ENCODE measurements at regions not wholly inside any gene's neighbourhood (a gene's known extent, or its start where the extent isn't known, plus 50 kb on each side); places are given as distances from the start of the nearest gene placed in this dataset.
"Not testable (repeated sequence)": the region's sequence is repeated elsewhere in the genome, so short reads cannot be mapped to it uniquely, and the experiment has no call there.

GRCh38 chr4:66554826-66555225 is 884.5 kb upstream of the EPHA5 start:
- no peak for DNase-seq (ENCODE audit: low spot score)

DNA sequence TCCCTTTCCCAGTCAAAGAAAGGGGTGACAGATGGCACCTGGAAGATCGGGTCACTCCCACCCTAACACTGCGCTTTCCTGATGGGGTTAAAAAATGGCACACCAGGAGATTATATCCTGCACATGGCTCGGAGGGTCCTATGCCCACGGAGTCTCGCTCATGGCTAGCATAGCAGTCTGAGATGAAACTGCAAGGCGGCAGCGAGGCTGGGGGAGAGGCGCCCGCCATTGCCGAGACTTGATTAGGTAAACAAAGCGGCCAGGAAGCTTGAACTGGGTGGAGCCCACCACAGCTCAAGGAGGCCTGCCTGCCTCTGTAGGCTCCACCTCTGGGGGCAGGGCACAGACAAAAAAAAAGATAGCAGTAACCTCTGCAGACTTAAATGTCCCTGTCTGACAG is 875.0 kb upstream of the EPHA5 start:
- DNase-seq (ENCODE audit: low spot score): not testable (repeated sequence)

GRCh38 chr4:66544281-66544680 is 874.0 kb upstream of the EPHA5 start:
- DNase-seq (ENCODE audit: low spot score): no peak

GRCh38 chr4:66539745-66540144 is 869.5 kb upstream of the EPHA5 start:
- no peak for DNase-seq (ENCODE audit: low spot score)

DNA sequence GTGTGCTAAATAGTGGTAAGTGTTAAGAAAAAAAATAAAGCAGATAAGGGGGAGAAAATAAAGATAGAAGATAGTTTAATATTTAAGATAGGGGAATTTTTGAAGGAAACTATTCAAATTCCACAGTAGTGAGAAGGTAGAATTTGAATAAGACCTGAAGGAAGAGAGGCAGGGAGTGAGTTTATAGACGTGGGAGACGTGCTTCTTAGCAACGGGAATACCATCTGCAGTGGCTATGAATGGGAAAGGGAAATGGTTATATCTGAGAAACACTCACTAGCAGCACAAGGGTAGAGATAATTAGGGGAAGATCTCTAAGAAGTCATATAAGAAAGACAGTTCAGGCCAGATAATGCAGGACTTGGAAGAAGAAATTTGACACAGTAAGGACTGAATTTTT is 854.5 kb upstream of the EPHA5 start:
- no peak for DNase-seq (ENCODE audit: low spot score)

GRCh38 chr4:66522244-66522643 is 852.0 kb upstream of the EPHA5 start:
- DNase-seq (ENCODE audit: low spot score): no peak

GRCh38 chr4:66516940-66517339 is 846.7 kb upstream of the EPHA5 start:
- DNase-seq (ENCODE audit: low spot score): no peak

- no peak for DNase-seq (ENCODE audit: low spot score)
Observed at GRCh38 chr4:66506985-66507384, 836.7 kb upstream of the EPHA5 start.

- no peak for DNase-seq (ENCODE audit: low spot score)
Observed at GRCh38 chr4:66501997-66502396, 831.7 kb upstream of the EPHA5 start.

GRCh38 chr4:66490729-66491128 is 820.4 kb upstream of the EPHA5 start:
- no peak for DNase-seq (ENCODE audit: low spot score)

DNA sequence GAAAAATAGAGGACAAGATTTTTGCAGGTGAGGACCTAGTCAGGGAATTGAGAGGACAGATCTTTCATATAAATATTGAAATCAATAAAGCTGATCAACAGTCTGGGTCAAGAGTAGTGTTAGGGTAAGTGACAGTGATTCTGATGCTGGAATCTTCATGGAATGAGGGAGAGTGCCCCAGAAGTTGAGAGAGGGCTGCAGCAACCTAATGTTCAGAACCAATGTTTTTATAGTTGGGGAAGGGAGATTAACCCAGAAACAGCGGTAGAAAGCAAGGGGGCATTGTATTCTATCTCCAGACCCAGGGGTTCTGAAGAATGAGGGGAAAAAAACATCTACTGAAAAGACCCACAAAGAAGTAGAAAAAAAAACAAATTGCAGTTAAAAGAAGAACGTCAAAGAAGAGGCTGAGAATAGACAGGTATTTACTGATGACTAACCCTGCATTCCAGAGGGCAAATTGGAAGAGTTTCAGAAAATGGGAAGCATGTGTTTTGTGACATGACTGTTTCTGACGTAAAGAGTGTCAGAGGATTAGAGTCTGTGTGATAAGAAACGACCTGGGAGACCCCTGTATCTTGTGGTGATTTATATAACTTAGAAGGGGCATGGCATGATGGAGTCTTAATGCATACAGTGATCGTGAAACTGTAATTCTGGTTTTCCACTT is 819.6 kb upstream of the EPHA5 start:
- DNase-seq (ENCODE audit: low spot score): peak; percentile 7

- no peak for DNase-seq (ENCODE audit: low spot score)
Observed at GRCh38 chr4:66489370-66489769, 819.1 kb upstream of the EPHA5 start.

DNA sequence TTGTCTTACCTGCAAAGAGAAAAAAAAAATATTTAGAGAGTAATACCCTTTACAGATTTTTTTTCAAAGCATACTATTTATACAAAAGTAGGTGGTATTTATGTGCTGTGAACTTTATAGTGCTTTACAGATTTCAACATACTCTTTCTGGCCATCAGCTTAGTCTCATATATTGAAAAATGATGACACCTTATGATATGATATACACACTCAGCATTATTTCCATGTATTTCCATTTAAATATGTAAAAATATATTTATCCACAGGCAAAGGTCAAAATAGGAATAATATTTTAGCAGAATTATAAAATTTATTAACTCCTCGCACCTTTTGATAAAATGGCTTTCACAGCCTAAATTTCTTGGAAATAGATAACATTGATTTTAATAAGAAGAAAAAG is 815.8 kb upstream of the EPHA5 start:
- no peak for DNase-seq (ENCODE audit: low spot score)

DNA sequence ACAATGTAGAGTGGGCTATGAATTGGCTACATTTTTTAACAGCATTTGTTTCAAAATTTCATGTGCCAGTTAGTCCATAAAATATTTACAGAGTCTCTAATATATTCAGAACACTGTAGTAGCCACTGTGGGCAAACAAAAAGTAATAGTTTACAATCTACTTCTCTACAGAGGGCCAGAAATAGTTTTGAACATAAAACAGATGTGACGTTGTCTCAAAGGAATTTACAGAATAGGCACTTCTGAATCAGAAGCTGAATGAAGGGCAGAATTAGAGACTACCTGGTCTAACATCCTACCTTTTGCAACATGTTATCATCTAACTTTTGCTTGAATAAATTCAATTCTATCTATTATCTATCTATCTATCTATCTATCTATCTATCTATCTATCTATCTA is 811.9 kb upstream of the EPHA5 start:
- DNase-seq (ENCODE audit: low spot score): no peak

DNA sequence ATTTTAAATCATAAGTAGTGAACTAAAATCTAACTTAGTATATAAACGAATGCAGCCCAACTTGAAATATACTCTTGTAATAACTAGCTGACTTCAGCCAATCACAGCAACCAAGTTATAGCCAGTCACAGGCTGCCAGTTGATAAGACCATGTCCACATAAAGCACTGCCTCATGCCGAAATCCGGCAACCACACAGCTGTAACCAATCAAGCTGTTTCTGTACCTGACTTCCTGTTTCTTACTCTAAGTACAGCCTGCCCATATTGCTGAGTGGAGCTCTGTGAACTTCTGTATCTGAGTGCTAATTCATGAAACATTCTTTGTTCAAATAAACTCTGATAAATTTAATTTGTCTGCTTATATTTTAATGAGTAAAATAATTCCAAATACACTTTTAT is 805.3 kb upstream of the EPHA5 start:
- DNase-seq (ENCODE audit: low spot score): no peak

DNA sequence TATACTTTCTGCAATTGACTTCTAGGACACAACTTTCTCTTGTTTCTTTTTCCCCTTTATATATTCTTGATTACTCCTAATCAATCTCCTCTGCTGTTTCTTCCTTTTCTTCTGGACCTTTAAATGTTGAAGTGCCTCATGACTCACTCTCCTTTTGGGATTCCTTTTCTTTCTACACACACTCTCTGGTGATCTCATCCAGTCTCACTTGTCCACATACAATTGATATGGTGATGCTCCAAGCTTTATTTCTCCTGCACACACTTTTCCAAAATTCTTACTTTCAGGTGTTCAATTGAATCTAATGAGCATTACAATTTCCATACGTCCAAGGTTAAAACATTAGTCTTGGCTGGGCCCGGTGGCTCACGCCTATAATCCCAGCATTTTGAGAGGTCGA is 794.8 kb upstream of the EPHA5 start:
- DNase-seq (ENCODE audit: low spot score): peak; percentile 7

DNA sequence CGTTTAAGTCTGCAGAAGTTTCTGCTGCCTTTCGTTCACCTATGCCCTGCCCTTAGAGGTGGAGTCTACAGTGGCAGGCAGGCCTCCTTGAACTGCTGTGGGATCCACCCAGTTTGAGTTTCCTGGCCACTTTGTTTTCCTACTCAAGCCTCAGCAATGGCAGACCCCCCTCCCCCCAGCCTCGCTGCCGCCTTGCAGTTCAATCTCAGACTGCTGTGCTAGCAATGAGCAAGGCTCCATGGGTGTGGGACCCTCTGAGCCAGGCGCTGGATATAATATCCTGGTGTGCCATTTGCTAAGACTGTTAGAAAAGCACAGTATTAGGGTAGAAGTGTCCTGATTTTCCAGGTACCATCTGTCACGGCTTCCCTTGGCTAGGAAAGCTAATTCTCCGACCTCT is 792.6 kb upstream of the EPHA5 start:
- not testable (repeated sequence) for DNase-seq (ENCODE audit: low spot score)

DNA sequence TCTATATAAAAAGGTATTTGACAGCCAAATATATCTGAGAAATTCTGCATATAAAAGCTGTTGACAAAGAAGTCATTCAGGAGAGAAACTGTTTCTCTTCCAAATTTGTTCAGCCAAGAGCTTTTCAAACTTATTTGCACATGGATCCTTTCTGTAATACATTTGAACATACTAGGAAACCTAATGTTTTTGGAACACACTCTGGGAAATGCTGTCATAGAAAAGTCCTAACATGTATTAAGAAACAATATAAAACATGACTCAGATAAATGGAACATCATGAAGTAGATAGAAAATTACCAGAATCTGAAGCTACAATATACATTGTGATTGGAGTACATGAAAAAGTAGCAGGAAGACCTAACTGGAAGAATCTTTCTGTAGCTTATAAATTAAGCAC is 781.5 kb upstream of the EPHA5 start:
- DNase-seq (ENCODE audit: low spot score): no peak

DNA sequence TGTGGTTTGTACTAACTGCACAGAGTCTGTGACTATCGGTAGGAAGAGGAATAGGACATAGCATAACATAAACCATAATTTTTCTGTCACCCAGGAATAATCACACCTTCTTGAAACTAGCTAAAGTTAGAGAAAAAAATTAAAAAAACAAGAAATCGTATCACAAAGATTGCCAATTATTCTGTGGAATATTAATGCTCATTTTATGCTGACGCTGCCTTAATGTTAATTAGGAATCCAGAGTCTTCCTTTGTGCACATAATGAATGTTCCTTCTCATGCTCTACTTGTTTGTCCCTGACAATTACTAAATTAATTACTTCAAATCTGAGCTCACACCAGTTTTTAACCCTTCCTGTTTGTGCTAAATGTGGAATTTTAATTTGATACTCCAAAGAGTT is 772.7 kb upstream of the EPHA5 start:
- DNase-seq (ENCODE audit: low spot score): no peak

DNA sequence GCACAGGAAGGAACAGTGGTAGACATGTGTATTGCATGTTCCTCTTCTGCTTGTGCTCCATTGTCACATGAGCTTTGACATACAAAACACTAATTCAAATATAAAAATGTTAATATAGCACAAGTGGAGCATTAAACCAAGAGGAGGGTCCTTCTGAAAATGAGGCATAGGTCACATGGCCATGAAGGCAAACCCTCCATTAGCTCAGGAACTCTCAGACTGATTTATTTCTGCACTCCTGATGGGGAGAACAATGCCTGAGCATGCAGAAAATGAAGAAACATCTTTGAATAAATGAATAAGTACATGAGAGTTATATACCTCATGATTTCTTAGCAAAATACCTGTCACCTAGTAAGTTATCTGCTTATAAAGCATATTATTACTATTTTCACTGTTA is 769.2 kb upstream of the EPHA5 start:
- no peak for DNase-seq (ENCODE audit: low spot score)

DNA sequence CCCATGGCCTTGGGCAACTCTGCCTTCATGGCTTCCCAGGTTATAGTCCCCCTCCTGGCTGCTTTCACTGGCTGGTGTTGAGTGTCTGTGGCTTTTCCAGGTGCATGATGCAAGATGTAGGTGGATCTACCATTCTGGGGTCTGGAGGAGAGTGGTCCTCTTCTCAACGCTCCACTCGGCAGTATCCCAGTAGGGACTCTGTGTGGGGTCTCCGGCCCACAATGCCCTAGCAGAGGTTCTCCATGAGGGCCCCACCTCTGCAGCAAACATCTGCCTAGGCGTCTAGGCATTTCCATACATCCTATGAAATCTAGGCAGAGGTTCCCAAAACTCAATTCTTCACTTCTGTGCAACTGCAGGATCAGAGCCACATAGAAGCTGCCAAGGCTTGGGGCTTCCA is 763.4 kb upstream of the EPHA5 start:
- DNase-seq (ENCODE audit: low spot score): no peak

GRCh38 chr4:66430856-66431255 is 760.6 kb upstream of the EPHA5 start:
- no peak for DNase-seq (ENCODE audit: low spot score)

DNA sequence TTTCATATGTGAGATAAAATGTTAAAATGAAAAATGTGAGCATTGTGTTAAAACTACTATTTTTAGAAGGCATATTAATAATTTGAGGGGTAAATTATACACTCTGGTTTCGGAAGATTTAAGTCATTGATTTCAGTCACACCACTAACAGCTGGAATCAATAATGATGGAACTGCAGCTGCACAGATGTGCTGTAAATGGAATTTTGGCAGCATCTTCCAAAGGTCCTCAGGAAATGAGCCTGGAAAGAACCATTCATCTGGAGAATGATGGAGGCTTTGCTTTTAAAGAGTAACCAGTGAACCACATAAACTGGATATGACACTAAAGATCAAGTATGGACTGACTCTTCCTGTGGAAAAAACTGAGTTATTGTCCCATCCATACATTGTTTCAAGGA is 759.0 kb upstream of the EPHA5 start:
- no peak for DNase-seq (ENCODE audit: low spot score)

GRCh38 chr4:66416425-66416824 is 746.1 kb upstream of the EPHA5 start:
- DNase-seq (ENCODE audit: low spot score): no peak

DNA sequence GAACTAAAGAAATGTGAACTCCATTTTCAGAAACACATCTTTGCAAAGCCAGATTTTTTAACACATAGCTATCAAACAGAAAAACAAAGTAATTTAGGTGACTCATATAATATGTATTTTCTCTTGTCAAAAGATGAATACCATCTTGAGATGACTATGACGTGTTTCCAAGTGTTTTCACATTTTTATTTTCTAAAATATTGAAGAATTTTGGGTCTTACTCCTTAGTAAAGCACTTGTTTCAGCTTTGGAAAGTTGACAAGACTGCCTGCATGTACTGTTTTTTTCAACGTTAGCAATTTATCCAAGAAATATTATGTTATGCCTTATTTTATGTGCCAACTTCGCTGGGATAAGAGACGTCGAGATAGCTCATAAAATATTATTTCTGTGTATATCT is 733.9 kb upstream of the EPHA5 start:
- DNase-seq (ENCODE audit: low spot score): no peak
